IMR-90 (cell line): ENCODE measurements at regions not wholly inside any gene's neighbourhood (a gene's known extent, or its start where the extent isn't known, plus 50 kb on each side); places are given as distances from the start of the nearest gene placed in this dataset.

Experiments
- ATAC-seq: fragments of 200-7000 bp; cut with Tn5 transposase; 2 replicates; pipeline ENCODE4 v1.9.1; 2020; ENCODE audit warnings: low read depth, mild to moderate bottlenecking, moderate library complexity
- BruUV-seq: library from RNA; stranded (reverse); fragments of 400-500 nt; replicated peaks from 2 replicates; lab custom pipeline; 2021; lab: Mats Ljungman, UMichigan
- CTCF ChIA-PET: fragments of 300-600 bp; formaldehyde crosslinking; extraction: SDS; loops from one replicate; lab custom pipeline; 2021; ENCODE audit warnings: antibody characterized with exemption; lab: Yijun Ruan, JAX
- POLR2A ChIA-PET: fragments of 300-600 bp; sonication (Branson Sonifier 250); formaldehyde crosslinking; loops from one replicate; lab custom pipeline; 2022; ENCODE audit warnings: antibody characterized with exemption; ENCODE audit not compliant: unreplicated experiment; lab: Charles Lee
- DNase-seq: peaks from one replicate; pipeline ENCODE4 v3.0.0; 2013
- H2AFZ ChIP-seq: replicated peaks from 2 replicates; pipeline ENCODE3; 2013; ENCODE audit warnings: low read length, mild to moderate bottlenecking; ENCODE audit not compliant: poor library complexity
- H2AK5ac ChIP-seq: 2 replicates; pipeline ENCODE4 v1.6.1; 2013; ENCODE audit warnings: low read depth, low read length, inconsistent platforms
- H2AK9ac ChIP-seq: replicated peaks from 2 replicates; pipeline ENCODE3; 2013; ENCODE audit warnings: mild to moderate bottlenecking, low read depth, low read length, moderate library complexity; ENCODE audit not compliant: poor library complexity
- H2BK120ac ChIP-seq: 2 replicates; pipeline ENCODE4 v1.6.1; 2013; ENCODE audit warnings: low read depth, low read length, inconsistent platforms
- H2BK15ac ChIP-seq: 3 replicates; pipeline ENCODE4 v1.6.1; 2013; ENCODE audit warnings: low read depth, low read length, inconsistent platforms
- H2BK20ac ChIP-seq: 2 replicates; pipeline ENCODE4 v1.6.1; 2013; ENCODE audit warnings: low read depth, mild to moderate bottlenecking, inconsistent platforms, low read length, moderate library complexity
- H2BK5ac ChIP-seq: 2 replicates; pipeline ENCODE4 v1.6.1; 2013; ENCODE audit warnings: mild to moderate bottlenecking, low read depth, low read length, inconsistent platforms; ENCODE audit not compliant: poor library complexity, severe bottlenecking
- H3K14ac ChIP-seq: replicated peaks from 2 replicates; pipeline ENCODE4 v1.6.1; 2013; ENCODE audit warnings: low read depth, low read length, inconsistent platforms
- H3K18ac ChIP-seq: 2 replicates; pipeline ENCODE4 v1.6.1; 2013; ENCODE audit warnings: low read depth, low read length, control low read depth
- H3K23ac ChIP-seq: 2 replicates; pipeline ENCODE4 v1.6.1; 2013; ENCODE audit warnings: low read depth, low read length, inconsistent platforms
- H3K27ac ChIP-seq: 2 replicates; pipeline ENCODE4 v1.5.1; 2013; ENCODE audit warnings: mild to moderate bottlenecking, control low read depth, low read length; ENCODE audit not compliant: insufficient read depth
- H3K27me3 ChIP-seq: 2 replicates; pipeline ENCODE4 v1.6.1; 2013; ENCODE audit warnings: low read length; ENCODE audit not compliant: control insufficient read depth, insufficient read depth
- H3K36me3 ChIP-seq: 2 replicates; pipeline ENCODE4 v1.6.1; 2013; ENCODE audit warnings: low read length, mixed read lengths; ENCODE audit not compliant: control insufficient read depth, insufficient read depth
- H3K4ac ChIP-seq: 2 replicates; pipeline ENCODE4 v1.6.1; 2013; ENCODE audit warnings: low read depth, low read length, inconsistent platforms
- H3K4me1 ChIP-seq: 2 replicates; pipeline ENCODE4 v1.6.1; 2013; ENCODE audit warnings: low read length, mixed read lengths; ENCODE audit not compliant: control insufficient read depth, insufficient read depth
- H3K4me2 ChIP-seq: 2 replicates; pipeline ENCODE4 v1.6.1; 2013; ENCODE audit warnings: low read depth, mild to moderate bottlenecking, control low read depth, low read length, moderate library complexity
- H3K4me3 ChIP-seq: 2 replicates; pipeline ENCODE4 v1.5.1; 2013; ENCODE audit warnings: low read depth, mild to moderate bottlenecking, control low read depth, low read length, moderate library complexity; ENCODE audit not compliant: insufficient read depth
- H3K56ac ChIP-seq: 2 replicates; pipeline ENCODE4 v1.6.1; 2013; ENCODE audit warnings: low read length, inconsistent platforms; ENCODE audit not compliant: insufficient read depth; ENCODE audit errors: extremely low read depth
- H3K79me1 ChIP-seq, 2 experiments: 2 replicates each; pipeline ENCODE4 v1.6.1; 2013; ENCODE audit warnings: low read length in 2 of 2, inconsistent platforms in 1 of 2, low read depth in 1 of 2
- H3K9ac ChIP-seq: 2 replicates; pipeline ENCODE4 v1.6.1; 2013; ENCODE audit warnings: low read depth, low read length, control low read depth
- H3K9me1 ChIP-seq: 2 replicates; pipeline ENCODE4 v1.6.1; 2013; ENCODE audit warnings: low read length, inconsistent platforms; ENCODE audit not compliant: insufficient read depth
- H3K9me3 ChIP-seq: 2 replicates; pipeline ENCODE4 v1.6.1; 2013; ENCODE audit warnings: low read length; ENCODE audit not compliant: control insufficient read depth, insufficient read depth
- H4K20me1 ChIP-seq: 2 replicates; pipeline ENCODE4 v1.6.1; 2013; ENCODE audit warnings: low read length, inconsistent platforms; ENCODE audit not compliant: insufficient read depth
- H4K5ac ChIP-seq: 2 replicates; pipeline ENCODE4 v1.6.1; 2013; ENCODE audit warnings: mild to moderate bottlenecking, low read depth, low read length, control low read depth
- H4K8ac ChIP-seq, 2 experiments: 2 replicates each; pipeline ENCODE4 v1.6.1; 2013; ENCODE audit warnings: low read depth in 2 of 2, low read length in 2 of 2, control low read depth in 1 of 2, inconsistent platforms in 1 of 2
- H4K91ac ChIP-seq: 2 replicates; pipeline ENCODE4 v1.6.1; 2013; ENCODE audit warnings: low read depth, low read length, inconsistent platforms; ENCODE audit not compliant: insufficient read depth
- BHLHE40 ChIP-seq: fragments of 150-350 bp; IDR thresholded peaks from 2 replicates; pipeline ENCODE4 v1.6.1; 2016; ENCODE audit warnings: mild to moderate bottlenecking, low read depth, low read length
- MAFK ChIP-seq: IDR thresholded peaks from 2 replicates; pipeline ENCODE4 v1.6.1; 2012; ENCODE audit warnings: low read depth, low read length, improper control_type of control experiment
- WGBS, 2 experiments: methylation state at CpG; one replicate each; pipeline versions ENCODE4 v1.1.5 to v1.1.7; 2013; ENCODE audit warnings: missing lambda C conversion rate in 2 of 2; ENCODE audit not compliant: insufficient read length in 1 of 2; ENCODE audit errors: extremely low coverage in 2 of 2; 5-methylcytosine and 5-hydroxymethylcytosine counted together
- dilution Hi-C: fragments of 300-500 bp; cut with HindIII; formaldehyde crosslinking; loops from one replicate; pipeline ENCODE4 v1.14.3; 2018; ENCODE audit warnings: low sequenced_read_pairs; ENCODE audit not compliant: unreplicated experiment
- in situ Hi-C: fragments of 300-500 bp; cut with MboI; formaldehyde crosslinking; loops from 3 replicates; pipeline ENCODE4 v1.14.3; 2019; ENCODE audit warnings: low sequenced_read_pairs, inconsistent platforms, mixed read lengths
- intact Hi-C: fragments of 100-400 bp; cut with micrococcal nuclease; formaldehyde crosslinking; loops from 2 replicates; pipeline ENCODE4 v1.10.0; 2022

DNA sequence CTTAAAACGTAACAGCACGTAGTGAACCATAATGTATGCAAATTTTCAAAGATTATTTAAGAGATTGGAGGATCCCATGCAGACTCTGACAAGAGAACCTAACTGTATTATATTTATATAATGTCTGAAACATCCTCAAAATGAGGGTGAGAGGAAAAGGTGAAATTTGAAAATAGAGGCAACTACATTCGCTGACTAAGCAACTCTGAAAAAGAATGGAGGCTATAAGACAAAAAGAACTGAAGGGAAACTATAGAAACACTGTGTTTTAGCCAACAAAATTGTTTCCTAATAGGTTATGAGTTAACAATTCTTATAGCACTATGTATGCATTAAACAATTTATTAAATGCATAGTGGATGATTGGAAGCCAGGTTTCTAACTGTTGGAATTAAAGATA lies 648.0 kb downstream of the UBE2NL start:
- no peak for DNase-seq
- Histone ChIP-seq H4K5ac (no peak overlapping the region), H3K4me2 (no peak overlapping the region), H3K4ac (no peak overlapping the region), H2AFZ (no peak overlapping the region), H3K9ac (no peak overlapping the region), H2AK9ac (no peak overlapping the region), H3K4me3 (no peak overlapping the region), H3K23ac (no peak overlapping the region), H3K18ac (no peak overlapping the region), H4K91ac (no peak overlapping the region), H2AK5ac (no peak overlapping the region), H4K20me1 (no peaks in the 10 kb centered on the region), H2BK120ac (no peak overlapping the region), H2BK20ac (no peak overlapping the region), H3K14ac (no peak overlapping the region), H3K36me3 (no peaks in the 10 kb centered on the region), H3K27ac (no peak overlapping the region), H3K9me3 (peaks cover under 1% of the 10 kb centered on the region; the same call in 1 of the 2 replicates), H2BK5ac (no peak overlapping the region), H4K8ac (no peak overlapping the region), H3K27me3 (no peaks in the 10 kb centered on the region), H2BK15ac (no peak overlapping the region), H3K9me1 (no peaks in the 10 kb centered on the region), H3K56ac (no peak overlapping the region), H3K4me1 (no peaks in the 10 kb centered on the region), H3K79me1 (no peaks in the 10 kb centered on the region)
- dilution Hi-C loops (no loop called here), in situ Hi-C loops (no loop called here), intact Hi-C loops (no loop called here)
- TF ChIP-seq BHLHE40 (no peak), MAFK (peak; percentile 76)
- ATAC-seq, result no peak
- BruUV-seq, result no TSS peak
- no CpG with 5 or more reads among the region's 3 CpGs for WGBS, 2 experiments
- ChIA-PET CTCF (no interaction called here), POLR2A (no interaction called here)
